Subcutaneous abdominal adipose tissue (tissue), 5 donors: ENCODE measurements at regions not wholly inside any gene's neighbourhood (a gene's known extent, or its start where the extent isn't known, plus 50 kb on each side); places are given as distances from the start of the nearest gene placed in this dataset.

Experiments used
- H3K27ac ChIP-seq: one replicate; pipeline ENCODE4 v1.7.0; 2013; ENCODE audit warnings: low read depth, mild to moderate bottlenecking, inconsistent platforms, low read length, moderate library complexity
- H3K27me3 ChIP-seq, 5 donors: one replicate each; pipeline ENCODE4 v1.7.0; 2013; ENCODE audit warnings: low read length in 5 of 5, inconsistent platforms in 1 of 5; ENCODE audit not compliant: control insufficient read depth in 5 of 5, insufficient read depth in 4 of 5
- H3K36me3 ChIP-seq, 5 donors: one replicate each; pipeline ENCODE4 v1.7.0; 2013; ENCODE audit warnings: low read length in 5 of 5; ENCODE audit not compliant: control insufficient read depth in 5 of 5, insufficient read depth in 5 of 5
- H3K4me1 ChIP-seq, 5 donors: one replicate each; pipeline ENCODE4 v1.7.0; 2013; ENCODE audit warnings: low read length in 5 of 5, mild to moderate bottlenecking in 3 of 5, moderate library complexity in 1 of 5; ENCODE audit not compliant: control insufficient read depth in 5 of 5, insufficient read depth in 5 of 5
- H3K4me3 ChIP-seq, 5 donors: one replicate each; pipeline ENCODE4 v1.7.0; 2013; ENCODE audit warnings: low read length in 5 of 5, low read depth in 1 of 5
- H3K9ac ChIP-seq, 5 donors: one replicate each; pipeline ENCODE4 v1.7.0; 2013; ENCODE audit warnings: low read length in 5 of 5, mild to moderate bottlenecking in 4 of 5, moderate library complexity in 3 of 5
- H3K9me3 ChIP-seq, 5 donors: one replicate each; pipeline ENCODE4 v1.7.0; 2013; ENCODE audit warnings: low read length in 5 of 5; ENCODE audit not compliant: control insufficient read depth in 5 of 5
- donor health status: healthy.
- donor health status: healthy.
- donor health status: healthy.
- donor health status: healthy.
- donor health status: healthy.

DNA sequence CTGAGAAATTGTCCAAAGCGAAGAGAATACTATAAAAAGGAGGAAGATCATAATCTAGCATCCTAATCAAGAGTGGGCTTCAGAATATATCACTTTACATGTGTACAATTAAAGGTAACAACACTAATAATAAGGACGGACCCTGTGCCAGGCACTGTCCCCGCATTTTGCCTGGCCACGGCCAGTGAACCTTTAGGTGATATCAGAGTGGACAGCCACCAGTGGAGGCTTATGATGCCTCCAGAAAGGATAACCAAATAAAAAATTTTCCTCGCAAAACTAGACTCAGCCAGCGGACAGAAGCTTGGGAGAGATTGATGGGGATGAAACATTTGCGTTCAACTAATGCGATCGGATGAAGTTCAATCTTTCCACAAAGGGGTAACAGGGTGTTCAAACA lies 436.4 kb downstream of the NPHP4 start:
- H3K4me3 ChIP-seq: no peak overlapping the region
- no peak overlapping the region for H3K27ac ChIP-seq
- no peaks in the 10 kb centered on the region for H3K4me1 ChIP-seq
- no peak overlapping the region for H3K9ac ChIP-seq
- H3K9me3 ChIP-seq: peaks cover 3 to 6% (median 5%) of the 10 kb centered on the region in 5 donors
- H3K27me3 ChIP-seq: peaks cover 0 to 6% (median 4%) of the 10 kb centered on the region in 5 donors
- H3K36me3 ChIP-seq: no peaks in the 10 kb centered on the region

DNA sequence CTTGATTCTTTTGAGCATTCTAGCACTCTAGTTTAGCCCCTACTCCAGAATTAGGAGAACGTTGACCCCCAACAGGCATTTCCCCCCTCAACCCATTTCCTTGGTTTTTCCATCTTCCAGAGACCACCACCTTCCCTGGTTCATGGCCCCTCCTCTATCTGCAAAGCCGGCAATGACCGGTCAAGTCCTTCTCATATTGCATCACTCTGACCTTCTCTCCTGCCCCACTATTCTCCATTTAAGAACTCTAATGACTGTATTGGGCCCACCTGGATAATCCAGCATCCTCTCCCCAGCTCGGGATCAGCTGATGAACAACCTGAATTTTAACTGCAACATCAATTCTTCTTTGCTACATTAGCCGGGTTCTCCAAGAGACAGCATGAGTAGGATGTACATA lies 437.4 kb downstream of the NPHP4 start:
- no peak overlapping the region for H3K27ac ChIP-seq
- H3K36me3 ChIP-seq: no peaks in the 10 kb centered on the region
- H3K4me3 ChIP-seq: no peak overlapping the region
- peaks cover 0 to 6% (median 4%) of the 10 kb centered on the region in 5 donors for H3K27me3 ChIP-seq
- no peaks in the 10 kb centered on the region for H3K4me1 ChIP-seq
- H3K9me3 ChIP-seq: peaks cover 3 to 6% (median 5%) of the 10 kb centered on the region in 5 donors
- no peak overlapping the region for H3K9ac ChIP-seq

DNA sequence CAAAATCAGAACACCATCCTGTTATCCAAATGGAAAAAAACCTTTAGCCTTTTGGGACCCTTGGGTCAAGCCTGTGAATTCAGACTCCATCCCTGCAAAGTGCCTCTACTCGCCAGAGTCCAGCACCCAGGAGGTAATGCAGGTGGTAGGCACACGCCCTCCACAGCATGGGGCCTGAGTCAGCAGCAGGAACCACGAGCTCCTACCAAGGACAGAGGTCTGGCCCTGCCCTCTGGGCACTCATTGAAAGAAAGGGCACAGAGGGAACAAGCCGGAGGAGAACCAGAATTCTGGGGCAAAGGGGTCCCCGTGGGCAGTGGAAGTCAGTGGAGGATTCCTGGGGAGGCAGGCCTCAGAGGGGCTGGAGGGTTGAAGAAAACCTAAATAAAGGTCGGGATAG lies 438.1 kb downstream of the NPHP4 start:
- no peak overlapping the region for H3K4me3 ChIP-seq
- peaks cover 0 to 6% (median 4%) of the 10 kb centered on the region in 5 donors for H3K27me3 ChIP-seq
- no peaks in the 10 kb centered on the region for H3K4me1 ChIP-seq
- peaks cover 3 to 6% (median 5%) of the 10 kb centered on the region in 5 donors for H3K9me3 ChIP-seq
- H3K9ac ChIP-seq: no peak overlapping the region
- no peak overlapping the region for H3K27ac ChIP-seq
- H3K36me3 ChIP-seq: no peaks in the 10 kb centered on the region

DNA sequence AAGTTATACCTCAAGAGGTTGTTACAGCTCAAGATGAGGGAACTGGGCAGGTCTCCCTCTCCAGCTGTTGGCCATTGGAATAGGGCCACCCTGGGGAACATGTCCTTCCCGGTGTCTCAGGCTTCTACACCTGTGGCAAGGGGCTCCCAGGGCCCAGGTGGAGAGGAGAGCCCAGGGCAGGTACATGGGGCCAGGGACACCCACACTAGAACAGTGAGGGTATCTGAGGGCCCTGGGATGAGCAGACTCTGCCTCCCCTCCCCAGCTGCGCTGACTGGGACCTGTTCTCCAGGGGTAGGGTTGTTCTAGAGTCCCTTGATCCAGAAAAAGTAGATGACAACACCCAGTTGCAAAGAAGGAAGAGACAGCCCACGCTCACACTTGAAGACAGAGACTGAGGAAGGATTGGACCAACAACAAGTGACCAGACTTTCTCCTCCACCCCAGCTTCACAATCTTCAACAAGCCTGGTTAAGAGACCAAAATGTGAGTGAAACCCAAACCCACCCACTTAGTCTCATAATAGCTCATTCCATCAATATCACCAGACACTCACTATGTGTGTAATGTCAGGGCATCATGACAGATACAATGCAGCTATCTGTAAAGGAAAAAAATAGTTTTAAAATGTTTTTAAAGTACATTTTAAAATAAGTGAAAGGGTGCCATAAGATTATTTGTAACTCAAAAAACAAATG lies 439.3 kb downstream of the NPHP4 start:
- Histone ChIP-seq H3K9me3 (peaks cover under 1 to 3% (median under 1%) of the 10 kb centered on the region in 5 donors), H3K36me3 (no peaks in the 10 kb centered on the region), H3K9ac (no peak overlapping the region), H3K27ac (no peak overlapping the region), H3K4me3 (no peak overlapping the region), H3K27me3 (peaks cover 0 to 6% (median 4%) of the 10 kb centered on the region in 5 donors), H3K4me1 (no peaks in the 10 kb centered on the region)

DNA sequence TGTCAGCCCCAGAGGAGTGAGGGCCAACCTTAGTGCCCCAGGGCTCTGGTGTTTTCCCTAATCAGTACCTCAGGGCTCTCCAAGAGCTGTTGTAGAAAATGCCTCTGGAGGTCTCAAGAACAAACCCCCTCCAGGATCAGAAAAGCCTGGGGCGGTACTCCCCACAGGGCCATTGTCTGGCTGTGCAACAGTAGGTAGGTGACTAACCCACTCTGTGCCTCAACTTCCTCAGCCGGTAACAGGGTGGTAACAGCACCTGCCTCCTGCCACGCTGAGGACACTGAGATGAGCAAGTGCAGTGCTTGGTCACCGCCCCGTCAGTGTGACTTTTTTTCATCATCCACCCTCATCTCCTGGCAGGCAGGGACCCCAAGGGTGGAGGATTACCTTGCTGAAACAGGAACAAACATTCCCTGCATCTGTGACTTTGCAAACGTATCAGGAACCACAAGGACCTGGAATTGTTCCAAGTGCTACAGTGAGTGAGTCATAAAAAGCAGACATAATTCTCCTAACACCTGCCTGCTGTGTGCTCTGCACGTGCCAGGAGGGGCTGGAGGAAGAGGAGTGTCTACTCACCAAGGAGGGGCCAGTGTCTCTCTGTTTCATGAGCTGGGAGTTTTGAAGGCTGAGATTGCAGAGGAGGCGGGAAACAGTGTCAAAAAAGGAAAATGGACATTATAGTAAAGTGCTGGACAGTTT lies 440.8 kb downstream of the NPHP4 start:
- Histone ChIP-seq H3K9me3 (no peaks in the 10 kb centered on the region), H3K36me3 (no peaks in the 10 kb centered on the region), H3K27me3 (peaks cover 0 to 6% (median 4%) of the 10 kb centered on the region in 5 donors), H3K9ac (no peak overlapping the region), H3K4me1 (no peaks in the 10 kb centered on the region), H3K4me3 (no peak overlapping the region), H3K27ac (no peak overlapping the region)

DNA sequence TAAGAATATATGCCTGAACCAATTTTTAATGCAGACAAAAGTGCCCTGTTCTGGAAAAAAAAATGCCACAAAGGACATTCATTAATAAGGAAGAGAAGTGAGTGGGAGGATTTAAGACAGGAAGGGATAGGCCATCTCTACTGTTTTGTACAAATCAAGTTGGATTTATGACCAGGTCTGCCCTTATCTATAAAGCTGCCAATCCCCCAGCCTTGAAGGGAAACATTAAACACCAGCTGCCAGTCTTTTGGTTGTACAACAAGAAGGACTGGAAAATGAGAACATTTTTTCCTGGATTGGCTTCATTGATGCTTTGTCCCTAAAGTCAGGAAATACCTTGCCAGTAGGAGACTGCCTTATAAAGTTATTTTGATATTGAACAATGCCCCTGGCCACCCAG lies 444.0 kb downstream of the NPHP4 start:
- Histone ChIP-seq H3K9ac (no peak overlapping the region), H3K27me3 (peaks cover 0 to 7% (median 4%) of the 10 kb centered on the region in 5 donors), H3K36me3 (no peaks in the 10 kb centered on the region), H3K4me1 (no peaks in the 10 kb centered on the region), H3K4me3 (no peak overlapping the region), H3K9me3 (no peaks in the 10 kb centered on the region), H3K27ac (no peak overlapping the region)

DNA sequence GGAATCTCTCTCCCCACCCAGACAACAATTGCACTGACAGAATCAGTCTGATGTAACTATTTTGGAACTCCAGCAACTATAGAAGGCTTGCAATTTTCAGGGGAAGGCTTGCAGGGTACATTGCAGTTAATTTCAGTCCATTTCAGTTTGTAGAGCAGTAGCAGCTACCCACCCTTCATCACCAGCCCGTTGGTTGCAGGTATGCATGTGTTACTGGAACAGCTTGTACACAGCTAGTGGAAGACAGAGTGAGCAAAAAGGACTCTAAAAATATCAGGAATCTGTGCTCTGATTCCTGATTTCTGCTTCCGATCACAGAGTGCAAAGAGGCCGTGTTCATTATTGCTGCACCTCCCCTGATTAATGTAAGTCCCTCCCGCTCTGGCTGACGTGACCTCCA lies 449.0 kb downstream of the NPHP4 start:
- Histone ChIP-seq H3K36me3 (no peaks in the 10 kb centered on the region), H3K4me1 (no peaks in the 10 kb centered on the region), H3K4me3 (no peak overlapping the region), H3K27me3 (peaks cover 0 to 5% (median 0%) of the 10 kb centered on the region in 5 donors), H3K9ac (no peak overlapping the region), H3K9me3 (peaks cover 0 to 3% (median 0%) of the 10 kb centered on the region in 5 donors), H3K27ac (no peak overlapping the region)

DNA sequence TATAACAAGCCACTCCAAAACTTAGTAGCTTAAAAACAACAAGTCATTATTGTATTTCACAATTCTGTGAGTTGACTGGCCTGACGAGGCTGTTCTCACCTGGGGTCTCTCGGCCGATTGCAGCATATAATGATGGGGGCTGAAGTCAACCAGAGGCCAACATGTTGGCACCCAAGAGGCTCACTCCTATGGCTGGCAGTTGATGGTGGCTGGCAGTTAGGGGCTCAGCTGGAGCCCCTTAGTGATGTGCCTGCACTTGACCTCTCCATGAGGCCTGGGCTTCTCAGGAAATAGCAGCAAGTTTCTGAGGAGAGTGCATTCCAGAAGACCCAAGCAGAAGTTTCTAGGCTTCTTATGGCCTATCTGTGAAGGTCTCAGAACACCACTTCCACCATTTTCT lies 459.4 kb downstream of the NPHP4 start:
- Histone ChIP-seq H3K4me3 (no peak overlapping the region), H3K9ac (no peak overlapping the region), H3K9me3 (peaks cover 0 to 9% (median 0%) of the 10 kb centered on the region in 5 donors), H3K4me1 (no peaks in the 10 kb centered on the region), H3K36me3 (no peaks in the 10 kb centered on the region), H3K27ac (no peak overlapping the region), H3K27me3 (peaks cover 0 to 6% (median 3%) of the 10 kb centered on the region in 5 donors)

DNA sequence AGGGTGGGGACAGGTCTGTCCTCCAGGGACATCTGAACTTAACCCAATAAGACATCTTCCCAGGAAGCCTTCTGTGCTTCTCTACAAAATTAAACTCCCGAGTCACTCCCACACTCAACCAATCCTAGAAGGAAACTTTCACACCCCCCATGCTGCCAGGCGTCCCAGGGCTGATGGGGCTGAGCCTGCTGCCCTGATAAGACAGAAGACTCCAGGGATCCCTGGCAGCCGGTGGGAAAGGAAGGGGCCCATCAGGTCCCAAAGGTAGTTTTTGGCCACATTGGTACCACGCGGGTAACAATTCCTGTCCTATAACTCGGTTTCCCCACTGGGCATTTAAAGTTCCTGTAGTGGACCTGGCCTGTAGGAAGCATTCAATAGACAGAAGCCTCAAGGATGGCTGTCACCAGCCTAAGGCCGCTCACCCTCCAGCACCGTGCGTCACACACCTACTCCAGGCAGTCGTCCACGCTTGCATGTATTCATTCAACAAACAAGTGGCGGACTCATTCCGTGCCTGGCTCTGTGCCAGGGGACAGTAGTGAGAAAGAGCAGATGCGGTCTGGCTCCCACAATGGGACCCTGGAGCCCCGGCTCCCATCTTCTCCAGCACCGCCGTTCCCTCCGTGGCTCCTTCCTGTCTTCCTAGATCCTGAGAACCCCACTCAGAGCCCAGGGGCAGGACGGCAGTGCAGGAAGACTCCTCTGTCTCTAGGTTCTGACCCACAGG lies 465.2 kb downstream of the NPHP4 start:
- Histone ChIP-seq H3K27ac (no peak overlapping the region), H3K27me3 (peaks cover 10 to 24% (median 16%) of the 10 kb centered on the region in 5 donors), H3K36me3 (no peaks in the 10 kb centered on the region)

DNA sequence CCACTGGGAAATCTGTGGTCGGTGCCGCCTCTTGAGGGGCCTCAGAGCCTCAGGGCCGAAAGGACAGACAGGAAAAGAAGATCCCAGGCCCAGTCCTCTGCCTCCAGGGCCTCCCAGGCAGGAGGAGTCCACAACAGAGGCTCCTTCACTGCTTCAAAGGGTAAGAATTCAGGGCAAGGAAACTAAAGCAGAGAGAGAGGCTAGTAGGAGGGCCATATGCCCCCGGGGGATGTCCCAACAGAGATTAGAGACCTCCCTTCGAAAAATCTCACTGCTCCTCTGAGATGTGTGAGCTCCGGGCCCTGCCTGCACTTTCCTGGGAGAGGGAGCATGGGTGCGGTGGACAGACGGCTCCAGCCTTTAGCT lies 465.9 kb downstream of the NPHP4 start:
- Histone ChIP-seq H3K27ac (no peak overlapping the region), H3K4me1 (no peaks in the 10 kb centered on the region), H3K9ac (no peak overlapping the region), H3K27me3 (peaks cover 10 to 24% (median 16%) of the 10 kb centered on the region in 5 donors), H3K4me3 (no peak overlapping the region), H3K9me3 (peaks cover 0 to 9% (median 3%) of the 10 kb centered on the region in 5 donors), H3K36me3 (no peaks in the 10 kb centered on the region)

More for the DNA sequence above, 465.2 kb downstream of the NPHP4 start:
- Histone ChIP-seq H3K4me1 (no peaks in the 10 kb centered on the region), H3K4me3 (no peak overlapping the region), H3K9me3 (peaks cover 0 to 9% (median 3%) of the 10 kb centered on the region in 5 donors), H3K9ac (no peak overlapping the region)
